Left lung (tissue), 4 donors: ENCODE measurements at regions not wholly inside any gene's neighbourhood (a gene's known extent, or its start where the extent isn't known, plus 50 kb on each side); places are given as distances from the start of the nearest gene placed in this dataset.

Experiments used
- ATAC-seq: fragments of 200-7000 bp; cut with Tn5 transposase; one replicate; pipeline ENCODE4 v1.9.1; 2020; ENCODE audit warnings: moderate library complexity
- DNase-seq, 4 donors: peaks; one replicate each; pipeline ENCODE4 v3.0.0-alpha.2; 2013 to 2020
- H3K27ac ChIP-seq, 2 donors: fragments of 200-600 bp; sonication (generic) in 1 of 2; one replicate each; pipeline versions ENCODE4 v1.5.0 to v1.8.0; 2020 to 2021
- H3K27me3 ChIP-seq, 2 donors: fragments of 200-600 bp; sonication (generic) in 1 of 2; one replicate each; pipeline versions ENCODE4 v1.5.0 to v1.8.0; 2020 to 2021
- H3K36me3 ChIP-seq, 2 donors: fragments of 200-600 bp; sonication (generic) in 1 of 2; one replicate each; pipeline versions ENCODE4 v1.5.0 to v1.8.0; 2020 to 2021
- H3K4me1 ChIP-seq, 2 donors: fragments of 200-600 bp; one replicate each; pipeline ENCODE4 v1.8.0; 2021
- H3K4me3 ChIP-seq, 2 donors: fragments of 200-600 bp; sonication (generic) in 1 of 2; one replicate each; pipeline versions ENCODE4 v1.5.0 to v1.8.0; 2020 to 2021; ENCODE audit warnings: mild to moderate bottlenecking in 1 of 2
- H3K9me3 ChIP-seq, 2 donors: fragments of 200-600 bp; sonication (generic) in 1 of 2; one replicate each; pipeline versions ENCODE4 v1.5.0 to v1.8.0; 2020 to 2021
- intact Hi-C, 2 donors: fragments of 100-400 bp; cut with DNase I; formaldehyde crosslinking; loops; one replicate each; pipeline versions ENCODE4 v1.11.2 to v1.14.2; 2022
- TF ChIP-seq, protein P1 (sequence below), 2 donors: fragments of 200-600 bp; sonication (generic) in 1 of 2; IDR thresholded peaks; one replicate each; pipeline versions ENCODE4 v1.5.0 to v1.8.0; 2021; ENCODE audit warnings: antibody characterized with exemption in 2 of 2
- donor health status: DM: no; HTN: yes; CAD: no.
- donor health status: DM: no; HTN: no; CAD: no.

DNA sequence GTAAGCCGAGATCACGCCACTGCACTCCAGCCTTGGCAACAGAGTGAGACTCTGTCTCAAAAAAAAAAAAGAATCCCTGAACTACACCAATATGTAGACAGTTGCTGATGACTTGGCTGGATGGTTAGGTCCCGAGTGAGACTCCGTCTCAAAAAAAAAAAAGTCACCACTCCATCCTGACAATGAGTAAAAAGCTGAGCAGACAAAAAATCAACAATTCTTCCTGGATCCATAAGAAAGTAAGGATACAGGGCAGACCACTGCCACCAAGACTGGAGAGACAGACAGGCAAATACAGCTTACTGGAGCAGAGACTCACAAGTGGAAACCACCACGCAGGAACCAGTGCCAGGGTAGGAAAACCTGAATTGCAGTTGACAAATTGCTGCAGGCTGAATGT lies 67.1 kb upstream of the ERCC4 start:
- no peak for DNase-seq
- H3K36me3 ChIP-seq = no peaks in the 10 kb centered on the region
- TF ChIP-seq, protein P1, sequence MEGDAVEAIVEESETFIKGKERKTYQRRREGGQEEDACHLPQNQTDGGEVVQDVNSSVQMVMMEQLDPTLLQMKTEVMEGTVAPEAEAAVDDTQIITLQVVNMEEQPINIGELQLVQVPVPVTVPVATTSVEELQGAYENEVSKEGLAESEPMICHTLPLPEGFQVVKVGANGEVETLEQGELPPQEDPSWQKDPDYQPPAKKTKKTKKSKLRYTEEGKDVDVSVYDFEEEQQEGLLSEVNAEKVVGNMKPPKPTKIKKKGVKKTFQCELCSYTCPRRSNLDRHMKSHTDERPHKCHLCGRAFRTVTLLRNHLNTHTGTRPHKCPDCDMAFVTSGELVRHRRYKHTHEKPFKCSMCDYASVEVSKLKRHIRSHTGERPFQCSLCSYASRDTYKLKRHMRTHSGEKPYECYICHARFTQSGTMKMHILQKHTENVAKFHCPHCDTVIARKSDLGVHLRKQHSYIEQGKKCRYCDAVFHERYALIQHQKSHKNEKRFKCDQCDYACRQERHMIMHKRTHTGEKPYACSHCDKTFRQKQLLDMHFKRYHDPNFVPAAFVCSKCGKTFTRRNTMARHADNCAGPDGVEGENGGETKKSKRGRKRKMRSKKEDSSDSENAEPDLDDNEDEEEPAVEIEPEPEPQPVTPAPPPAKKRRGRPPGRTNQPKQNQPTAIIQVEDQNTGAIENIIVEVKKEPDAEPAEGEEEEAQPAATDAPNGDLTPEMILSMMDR (IDR thresholded peaks at IDR 0.05) = no peak
- H3K4me3 ChIP-seq = no peak overlapping the region
- no peak for ATAC-seq
- H3K27me3 ChIP-seq = peaks cover 0 to under 1% of the 10 kb centered on the region in 2 donors
- no peak overlapping the region for H3K27ac ChIP-seq
- peaks cover 0 to 4% of the 10 kb centered on the region in 2 donors for H3K9me3 ChIP-seq
- intact Hi-C loops = no loop called here
- H3K4me1 ChIP-seq = no peaks in the 10 kb centered on the region

DNA sequence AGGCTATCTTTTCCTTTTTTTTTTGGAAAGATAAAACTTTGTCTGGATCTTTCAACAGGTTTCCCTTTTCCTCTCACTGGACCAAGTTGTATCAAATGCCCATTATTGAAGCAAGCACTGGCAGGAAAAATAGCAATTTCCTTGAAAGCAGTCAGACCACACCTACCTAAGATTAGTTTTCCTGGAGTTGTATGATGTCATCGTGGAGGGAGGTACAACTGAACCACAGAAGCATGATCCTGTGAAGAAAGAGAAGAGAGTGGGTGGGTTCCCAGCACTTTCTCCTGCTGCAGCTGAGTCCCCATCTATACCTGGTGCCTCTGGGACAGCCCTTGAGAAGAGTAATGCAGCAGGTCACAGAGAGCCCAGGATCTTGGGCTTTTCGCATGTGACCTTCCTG lies 63.6 kb upstream of the ERCC4 start:
- intact Hi-C loops = no loop called here
- no peak overlapping the region for H3K4me3 ChIP-seq
- DNase-seq = no peak
- no peaks in the 10 kb centered on the region for H3K9me3 ChIP-seq
- no peaks in the 10 kb centered on the region for H3K36me3 ChIP-seq
- H3K27ac ChIP-seq = no peak overlapping the region
- H3K4me1 ChIP-seq = no peaks in the 10 kb centered on the region
- TF ChIP-seq, protein P1 (IDR thresholded peaks at IDR 0.05) = no peak
- no peak for ATAC-seq
- peaks cover 0 to 9% of the 10 kb centered on the region in 2 donors for H3K27me3 ChIP-seq

DNA sequence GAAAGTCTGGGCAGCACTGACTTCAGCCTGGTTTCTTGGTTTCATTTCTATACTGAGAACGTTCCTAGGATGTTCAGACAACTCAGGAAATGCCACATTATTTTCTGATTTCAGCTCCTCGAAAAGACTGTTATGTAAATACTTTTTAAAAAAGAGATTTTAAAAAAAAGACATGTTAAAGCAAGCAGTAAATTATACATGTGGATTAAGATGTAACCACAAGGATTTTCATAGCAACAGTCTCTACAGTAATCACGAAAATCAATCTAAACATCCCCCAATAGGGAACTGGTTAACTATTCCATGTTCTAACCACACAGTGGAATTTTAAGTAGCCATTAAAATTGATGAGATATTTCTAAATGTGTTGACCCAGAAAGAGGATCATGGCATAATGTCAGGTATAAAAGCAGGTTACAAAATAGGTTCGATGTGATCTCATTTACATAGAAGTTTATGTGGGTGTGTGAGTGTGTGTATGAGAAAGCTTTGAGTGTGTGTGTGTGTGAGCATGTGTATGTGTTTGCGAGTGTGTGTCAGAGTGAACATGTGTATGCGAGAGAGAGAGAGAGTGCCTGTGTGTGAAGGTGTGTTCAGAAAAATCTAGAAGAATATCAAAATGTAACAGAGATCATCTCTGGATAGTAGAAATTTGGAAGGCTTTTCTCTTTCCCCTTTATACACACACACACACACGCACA lies 63.0 kb upstream of the ERCC4 start:
- Histone ChIP-seq H3K36me3 (no peaks in the 10 kb centered on the region), H3K4me3 (no peak overlapping the region), H3K27me3 (peaks cover 0 to 9% of the 10 kb centered on the region in 2 donors), H3K27ac (no peak overlapping the region), H3K4me1 (no peaks in the 10 kb centered on the region), H3K9me3 (no peaks in the 10 kb centered on the region)
- TF ChIP-seq, protein P1 (IDR thresholded peaks at IDR 0.05) = no peak
- DNase-seq (no peak), ATAC-seq (no peak)
- intact Hi-C loops = no loop called here

DNA sequence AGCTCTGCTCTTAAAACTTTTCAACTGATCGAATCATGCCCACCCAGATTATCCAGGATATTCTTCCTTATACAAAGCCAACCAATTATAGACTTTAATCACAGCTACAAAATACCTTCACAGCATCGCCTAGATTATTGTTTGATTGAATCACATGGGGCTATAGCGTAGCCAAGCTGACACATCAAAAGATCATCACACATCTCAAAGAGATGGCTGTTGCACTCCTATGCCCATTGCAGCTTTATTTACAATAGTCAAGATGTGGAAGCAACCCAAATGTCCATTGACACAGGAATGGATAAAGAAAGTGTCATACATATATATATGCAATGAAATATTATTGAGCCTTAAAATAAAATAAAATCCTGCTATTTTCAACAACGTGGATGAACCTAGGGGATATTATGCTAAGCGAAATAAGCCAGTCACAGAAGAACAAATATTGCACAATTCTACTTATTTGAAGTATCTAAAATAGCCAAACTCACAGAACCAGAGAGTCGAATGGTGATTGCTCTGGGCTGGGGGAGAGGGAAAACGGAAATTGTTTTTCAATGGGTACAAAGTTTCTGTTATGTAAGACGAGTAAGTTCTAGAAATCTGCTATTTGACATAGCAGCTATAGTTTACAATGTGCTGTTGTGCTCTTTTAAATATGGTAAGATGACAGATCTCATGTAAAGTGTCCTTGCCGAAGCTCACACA lies 60.9 kb upstream of the ERCC4 start:
- H3K4me3 ChIP-seq = no peak overlapping the region
- H3K4me1 ChIP-seq = no peaks in the 10 kb centered on the region
- H3K9me3 ChIP-seq = no peaks in the 10 kb centered on the region
- ATAC-seq (no peak), DNase-seq (no peak)
- H3K27ac ChIP-seq = no peak overlapping the region
- H3K27me3 ChIP-seq = peaks cover 0 to 9% of the 10 kb centered on the region in 2 donors
- intact Hi-C loops = no loop called here
- no peaks in the 10 kb centered on the region for H3K36me3 ChIP-seq
- TF ChIP-seq, protein P1 (IDR thresholded peaks at IDR 0.05) = no peak

DNA sequence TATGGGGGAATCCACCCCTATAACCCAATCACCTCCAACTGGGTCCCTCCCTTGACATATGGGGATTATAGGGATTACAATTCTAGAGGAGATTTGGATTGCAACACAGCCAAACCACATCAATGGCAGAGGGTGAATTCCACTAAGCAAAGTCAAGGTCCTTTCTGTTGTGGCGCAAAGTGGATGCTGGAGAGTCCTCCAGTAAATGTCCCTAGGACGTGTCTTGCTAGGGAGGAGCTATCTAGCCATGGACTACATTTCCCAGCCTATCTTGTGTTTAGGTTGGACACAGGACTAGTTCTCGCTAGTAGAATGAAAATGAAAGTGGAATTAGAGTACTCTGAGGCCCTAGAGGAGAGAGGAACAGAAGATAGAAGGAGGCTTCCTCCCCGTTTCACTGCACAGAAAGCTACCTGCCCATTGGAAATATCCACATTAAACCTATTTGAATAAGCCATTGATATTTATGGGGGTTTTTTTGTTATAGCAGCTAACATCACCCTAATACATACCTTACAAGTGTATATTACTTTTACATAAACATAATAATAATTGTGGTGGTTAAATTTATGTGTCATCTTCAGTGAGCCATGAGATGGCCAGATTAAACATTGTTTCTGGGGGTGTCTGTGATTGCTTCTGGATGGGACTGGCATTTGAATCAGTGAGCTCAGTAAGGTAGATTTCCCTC lies 56.7 kb upstream of the ERCC4 start:
- peaks cover 0 to 4% of the 10 kb centered on the region in 2 donors for H3K9me3 ChIP-seq
- no peak overlapping the region for H3K27ac ChIP-seq
- intact Hi-C loops = no loop called here
- H3K4me1 ChIP-seq = no peaks in the 10 kb centered on the region
- DNase-seq (no peak), ATAC-seq (no peak)
- H3K4me3 ChIP-seq = no peak overlapping the region
- TF ChIP-seq, protein P1 (IDR thresholded peaks at IDR 0.05) = no peak
- H3K36me3 ChIP-seq = no peaks in the 10 kb centered on the region
- H3K27me3 ChIP-seq = peaks cover 0 to 5% of the 10 kb centered on the region in 2 donors
